Neural progenitor cell (in vitro differentiated cells): ENCODE measurements at regions not wholly inside any gene's neighbourhood (a gene's known extent, or its start where the extent isn't known, plus 50 kb on each side); places are given as distances from the start of the nearest gene placed in this dataset.

Experiments
- EZH2 ChIP-seq: fragments of 200-600 bp; sonication (generic); IDR thresholded peaks from 2 replicates; pipeline ENCODE4 v1.6.1; 2017; ENCODE audit warnings: antibody characterized with exemption, mild to moderate bottlenecking, moderate library complexity
- EZH2phosphoT487 ChIP-seq: fragments of 200-600 bp; sonication (generic); IDR thresholded peaks from 2 replicates; pipeline ENCODE4 v1.6.1; 2017; ENCODE audit warnings: antibody characterized with exemption
- TF ChIP-seq, protein P1 (sequence below): fragments of 200-600 bp; sonication (generic); IDR thresholded peaks from 2 replicates; pipeline ENCODE4 v1.5.1; 2017; ENCODE audit warnings: antibody characterized with exemption, mild to moderate bottlenecking

DNA sequence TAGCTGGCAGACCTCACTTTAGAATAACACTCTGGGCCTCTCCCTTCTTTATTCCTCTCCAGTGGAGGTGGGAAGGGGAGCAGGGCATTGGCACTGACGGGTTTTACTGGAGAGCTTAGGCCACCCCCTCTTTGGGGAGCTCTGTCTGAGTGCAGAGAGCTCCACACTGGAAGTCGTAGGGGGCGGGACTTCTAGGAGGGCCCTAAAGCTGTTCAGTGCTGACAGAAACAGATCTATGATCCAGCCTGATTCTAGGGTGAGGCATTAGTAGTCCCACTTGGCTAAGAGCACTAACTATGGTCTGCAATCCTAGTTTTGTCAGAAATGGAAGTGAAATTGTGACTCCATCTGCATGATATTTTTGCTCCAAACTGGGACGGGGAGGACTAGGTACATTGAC, 138.7 kb downstream of the MIS18A start:
- TF ChIP-seq, protein P1, sequence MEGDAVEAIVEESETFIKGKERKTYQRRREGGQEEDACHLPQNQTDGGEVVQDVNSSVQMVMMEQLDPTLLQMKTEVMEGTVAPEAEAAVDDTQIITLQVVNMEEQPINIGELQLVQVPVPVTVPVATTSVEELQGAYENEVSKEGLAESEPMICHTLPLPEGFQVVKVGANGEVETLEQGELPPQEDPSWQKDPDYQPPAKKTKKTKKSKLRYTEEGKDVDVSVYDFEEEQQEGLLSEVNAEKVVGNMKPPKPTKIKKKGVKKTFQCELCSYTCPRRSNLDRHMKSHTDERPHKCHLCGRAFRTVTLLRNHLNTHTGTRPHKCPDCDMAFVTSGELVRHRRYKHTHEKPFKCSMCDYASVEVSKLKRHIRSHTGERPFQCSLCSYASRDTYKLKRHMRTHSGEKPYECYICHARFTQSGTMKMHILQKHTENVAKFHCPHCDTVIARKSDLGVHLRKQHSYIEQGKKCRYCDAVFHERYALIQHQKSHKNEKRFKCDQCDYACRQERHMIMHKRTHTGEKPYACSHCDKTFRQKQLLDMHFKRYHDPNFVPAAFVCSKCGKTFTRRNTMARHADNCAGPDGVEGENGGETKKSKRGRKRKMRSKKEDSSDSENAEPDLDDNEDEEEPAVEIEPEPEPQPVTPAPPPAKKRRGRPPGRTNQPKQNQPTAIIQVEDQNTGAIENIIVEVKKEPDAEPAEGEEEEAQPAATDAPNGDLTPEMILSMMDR, result no peak
- no peak for TF ChIP-seq EZH2
- TF ChIP-seq EZH2phosphoT487, result no peak
